LNCaP clone FGC (cell line): ENCODE measurements at regions not wholly inside any gene's neighbourhood (a gene's known extent, or its start where the extent isn't known, plus 50 kb on each side); places are given as distances from the start of the nearest gene placed in this dataset.

Experiments
- DNase-seq: peaks from one replicate; pipeline ENCODE4 v3.0.0-alpha.2; 2011; ENCODE audit warnings: low read depth
- H3K4me3 ChIP-seq: 2 replicates; pipeline ENCODE4 v1.5.1; 2011; ENCODE audit warnings: mild to moderate bottlenecking, low read depth, low read length, control low read depth
- TF ChIP-seq, protein P1 (sequence below): IDR thresholded peaks from 2 replicates; pipeline ENCODE4 v1.5.1; 2012; ENCODE audit warnings: mild to moderate bottlenecking; ENCODE audit not compliant: control insufficient read depth, insufficient read depth; ENCODE audit errors: extremely low read depth

DNA sequence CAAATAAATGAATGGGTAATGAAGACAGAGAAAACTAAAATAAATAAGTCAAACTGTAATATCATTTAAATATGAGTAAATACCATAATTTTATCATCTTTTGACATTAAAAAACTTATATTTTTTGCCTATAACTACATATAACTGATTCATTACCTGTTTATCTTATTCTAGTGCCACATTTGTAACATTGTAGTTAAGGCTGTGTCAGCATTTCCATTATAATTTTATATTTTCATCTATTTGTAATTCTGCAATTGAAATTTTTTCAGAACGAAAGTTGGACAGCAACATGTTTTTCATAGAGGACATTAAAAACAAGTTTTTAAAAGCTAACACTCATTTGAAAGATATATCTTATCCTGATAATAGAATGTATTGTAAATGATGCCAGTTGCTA, 1286.5 kb downstream of the LRFN5 start:
- H3K4me3 ChIP-seq: no peak overlapping the region
- DNase-seq: no peak
- TF ChIP-seq, protein P1, sequence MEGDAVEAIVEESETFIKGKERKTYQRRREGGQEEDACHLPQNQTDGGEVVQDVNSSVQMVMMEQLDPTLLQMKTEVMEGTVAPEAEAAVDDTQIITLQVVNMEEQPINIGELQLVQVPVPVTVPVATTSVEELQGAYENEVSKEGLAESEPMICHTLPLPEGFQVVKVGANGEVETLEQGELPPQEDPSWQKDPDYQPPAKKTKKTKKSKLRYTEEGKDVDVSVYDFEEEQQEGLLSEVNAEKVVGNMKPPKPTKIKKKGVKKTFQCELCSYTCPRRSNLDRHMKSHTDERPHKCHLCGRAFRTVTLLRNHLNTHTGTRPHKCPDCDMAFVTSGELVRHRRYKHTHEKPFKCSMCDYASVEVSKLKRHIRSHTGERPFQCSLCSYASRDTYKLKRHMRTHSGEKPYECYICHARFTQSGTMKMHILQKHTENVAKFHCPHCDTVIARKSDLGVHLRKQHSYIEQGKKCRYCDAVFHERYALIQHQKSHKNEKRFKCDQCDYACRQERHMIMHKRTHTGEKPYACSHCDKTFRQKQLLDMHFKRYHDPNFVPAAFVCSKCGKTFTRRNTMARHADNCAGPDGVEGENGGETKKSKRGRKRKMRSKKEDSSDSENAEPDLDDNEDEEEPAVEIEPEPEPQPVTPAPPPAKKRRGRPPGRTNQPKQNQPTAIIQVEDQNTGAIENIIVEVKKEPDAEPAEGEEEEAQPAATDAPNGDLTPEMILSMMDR: no peak

DNA sequence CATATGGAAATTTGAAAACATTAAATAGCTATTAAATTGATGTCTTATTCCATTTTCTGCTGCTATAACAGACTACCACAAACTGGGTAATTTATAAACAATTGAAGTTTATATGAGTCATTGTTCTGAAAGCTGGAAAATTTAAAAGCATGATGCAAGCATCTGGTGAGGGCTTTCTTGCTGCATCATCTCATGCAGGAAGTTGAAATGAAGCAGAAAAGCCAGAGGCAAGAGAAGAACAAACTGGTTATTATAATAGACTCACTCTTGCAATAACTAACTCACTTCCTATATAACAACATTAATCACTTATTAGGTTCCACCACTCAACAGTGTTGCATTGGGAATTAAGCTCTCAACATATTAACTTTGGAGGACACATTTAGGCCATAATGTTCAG, 1277.4 kb downstream of the LRFN5 start:
- TF ChIP-seq, protein P1: no peak
- no peak overlapping the region for H3K4me3 ChIP-seq
- no peak for DNase-seq

DNA sequence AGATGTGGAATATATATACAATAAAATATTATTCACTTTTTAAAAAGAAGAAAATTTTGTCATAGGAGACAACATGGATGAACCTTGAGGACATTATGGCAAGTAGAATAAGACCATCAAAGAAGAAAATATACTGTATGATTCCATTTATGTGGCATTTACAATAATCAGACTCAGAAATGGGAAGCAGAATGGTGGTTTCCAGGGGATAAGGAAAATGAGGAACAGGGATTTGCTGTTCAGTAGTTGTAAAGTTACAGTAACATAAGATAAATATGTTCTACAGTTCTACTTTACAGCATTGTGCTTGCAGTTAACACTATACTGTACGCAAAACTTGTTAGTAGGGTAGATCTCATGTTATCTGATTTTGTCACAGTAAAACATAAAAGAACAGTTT, 1271.0 kb downstream of the LRFN5 start:
- DNase-seq: no peak
- TF ChIP-seq, protein P1: no peak

DNA sequence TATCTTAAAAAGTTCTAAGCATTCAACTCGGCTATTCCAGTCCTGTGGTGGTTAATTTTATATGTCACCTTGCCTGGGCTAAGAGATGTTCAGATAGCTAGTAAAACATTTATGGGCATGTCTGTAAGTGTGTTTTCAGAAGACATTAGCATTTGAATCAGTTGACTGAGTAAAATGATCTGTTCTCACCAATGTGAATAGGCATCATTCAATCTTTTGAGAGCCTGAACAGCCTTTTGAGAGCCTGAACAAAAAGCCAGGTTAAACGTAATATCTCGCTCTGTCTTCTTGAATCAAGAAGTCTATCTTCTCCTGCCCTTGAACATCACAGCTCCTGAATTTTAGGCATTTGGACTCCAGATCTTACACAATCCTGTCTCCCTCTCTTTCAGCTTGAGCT, 1266.1 kb downstream of the LRFN5 start:
- H3K4me3 ChIP-seq: no peak overlapping the region
- DNase-seq: peak; percentile 10

More for the DNA sequence above, 1271.0 kb downstream of the LRFN5 start:
- no peak overlapping the region for H3K4me3 ChIP-seq

DNA sequence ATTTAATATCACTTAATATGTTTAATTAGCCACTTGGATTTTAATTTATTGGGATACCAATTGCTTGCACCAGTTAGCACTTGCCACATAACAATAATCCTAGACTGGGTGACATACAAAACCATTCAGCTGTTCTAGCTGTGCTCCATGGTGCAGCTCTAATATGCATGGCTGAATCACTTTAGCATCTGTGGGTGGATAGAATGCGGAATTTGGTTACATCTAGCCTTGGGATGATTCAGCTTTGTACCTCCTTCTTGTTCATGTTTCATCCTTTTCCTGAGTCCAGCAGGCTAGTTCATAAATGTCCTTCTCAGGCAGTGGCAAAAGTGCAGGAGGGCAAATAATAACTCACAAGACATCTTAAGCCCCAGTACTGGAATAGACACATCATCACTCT, 1263.0 kb downstream of the LRFN5 start:
- TF ChIP-seq, protein P1: no peak
- H3K4me3 ChIP-seq: no peak overlapping the region
- no peak for DNase-seq

More for the DNA sequence above, 1266.1 kb downstream of the LRFN5 start:
- TF ChIP-seq, protein P1: no peak

DNA sequence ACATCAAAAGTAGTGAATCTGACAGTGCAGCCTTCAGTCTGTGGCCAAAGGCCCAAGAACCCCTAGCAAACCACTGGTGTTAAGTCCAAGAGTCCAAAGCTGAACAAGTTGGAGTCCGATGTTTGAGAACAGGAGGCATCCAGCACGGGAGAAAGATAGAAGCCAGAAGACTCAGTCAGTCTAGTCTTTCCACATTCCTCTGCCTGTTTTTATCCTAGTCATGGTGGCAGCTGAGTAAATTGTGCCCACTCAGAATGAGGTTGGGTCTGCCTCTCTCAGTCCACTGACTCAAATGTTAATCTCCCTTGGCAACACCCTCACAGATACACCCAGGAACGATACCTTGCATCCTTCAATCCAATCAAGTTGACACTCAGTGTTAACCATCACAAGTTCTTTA, 1255.4 kb downstream of the LRFN5 start:
- TF ChIP-seq, protein P1: no peak
- no peak for DNase-seq
- no peak overlapping the region for H3K4me3 ChIP-seq

DNA sequence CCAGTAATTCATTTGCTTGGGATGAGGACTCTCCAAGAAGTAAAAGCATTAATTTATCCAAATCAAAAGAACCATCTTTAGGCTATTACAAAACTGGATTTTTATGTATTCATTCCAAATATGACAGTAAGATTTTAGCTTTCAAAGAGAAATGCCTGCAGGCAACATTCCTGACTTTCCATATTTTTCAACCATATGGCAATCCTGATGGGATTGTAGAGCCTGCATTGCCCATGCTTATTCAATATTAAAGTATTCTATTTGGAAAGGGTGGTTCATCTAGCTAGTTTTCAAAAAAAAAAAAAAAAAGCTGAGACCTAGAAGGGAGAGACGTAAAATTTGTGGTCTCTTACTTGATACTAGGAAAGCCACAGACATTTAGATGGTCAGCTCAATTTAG, 1253.7 kb downstream of the LRFN5 start:
- TF ChIP-seq, protein P1: no peak
- no peak overlapping the region for H3K4me3 ChIP-seq
- no peak for DNase-seq
